HepG2 (cell line): ENCODE measurements at regions not wholly inside any gene's neighbourhood (a gene's known extent, or its start where the extent isn't known, plus 50 kb on each side); places are given as distances from the start of the nearest gene placed in this dataset.

Source experiments
- BRCA1 ChIP-seq: sonication (generic); formaldehyde crosslinking; IDR thresholded peaks from 2 replicates; pipeline ENCODE4 v1.4.0; 2020; ENCODE audit warnings: missing genetic modification reagents
- CREB1 ChIP-seq, 2 experiments: fragments of 450-650 bp in 1 of 2; IDR thresholded peaks; 2 replicates each; pipeline ENCODE4 v1.6.1; 2016 to 2017; ENCODE audit warnings: control low read depth in 1 of 2, mild to moderate bottlenecking in 1 of 2, missing compliant biosample characterization in 1 of 2, missing genetic modification characterization in 1 of 2
- CTCF ChIP-seq: sonication (generic); formaldehyde crosslinking; IDR thresholded peaks from 2 replicates; pipeline ENCODE4 v1.5.0; 2020; ENCODE audit warnings: mild to moderate bottlenecking, missing genetic modification reagents, moderate library complexity
- EP300 ChIP-seq, 3 experiments: sonication (generic) in 1 of 3; formaldehyde crosslinking in 1 of 3; IDR thresholded peaks; 2 replicates each; pipeline versions ENCODE4 v1.5.1 to v1.6.1; 2011 to 2020; ENCODE audit warnings: low read depth in 2 of 3, low read length in 2 of 3, borderline replicate concordance in 1 of 3, improper control_type of control experiment in 1 of 3, mild to moderate bottlenecking in 1 of 3, missing genetic modification reagents in 1 of 3, moderate library complexity in 1 of 3
- FOXO4 ChIP-seq: sonication (generic); formaldehyde crosslinking; conservative IDR thresholded peaks from 2 replicates; pipeline ENCODE4 v1.8.1; 2023; ENCODE audit warnings: missing genetic modification reagents
- GPN1 ChIP-seq: sonication (generic); formaldehyde crosslinking; IDR thresholded peaks from 2 replicates; pipeline ENCODE4 v1.5.1; 2020; ENCODE audit warnings: missing genetic modification reagents, borderline replicate concordance
- POLR2AphosphoS5 ChIP-seq: IDR thresholded peaks from 2 replicates; pipeline ENCODE4 v1.6.1; 2012; ENCODE audit warnings: low read depth, low read length
- RNF2 ChIP-seq: fragments of 450-650 bp; conservative IDR thresholded peaks from 2 replicates; pipeline ENCODE4 v1.6.1; 2016; ENCODE audit warnings: low read depth
- USF2 ChIP-seq, 2 experiments: sonication (generic) in 1 of 2; formaldehyde crosslinking in 1 of 2; IDR thresholded peaks; 2 replicates each; pipeline versions ENCODE4 v1.5.1 to v1.6.1; 2011 to 2020; ENCODE audit warnings: borderline replicate concordance in 1 of 2, low read depth in 1 of 2, low read length in 1 of 2, mild to moderate bottlenecking in 1 of 2, missing genetic modification reagents in 1 of 2, moderate library complexity in 1 of 2
- TF ChIP-seq, protein P1 (sequence below): IDR thresholded peaks from 2 replicates; pipeline ENCODE4 v1.6.1; 2012; ENCODE audit warnings: inconsistent platforms

GRCh38 chr1:78231894-78232293 is 186.1 kb downstream of the GIPC2 start:
- TF ChIP-seq, protein P1, sequence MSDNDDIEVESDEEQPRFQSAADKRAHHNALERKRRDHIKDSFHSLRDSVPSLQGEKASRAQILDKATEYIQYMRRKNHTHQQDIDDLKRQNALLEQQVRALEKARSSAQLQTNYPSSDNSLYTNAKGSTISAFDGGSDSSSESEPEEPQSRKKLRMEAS = no peak
- TF ChIP-seq GPN1 (CRISPR knock-in tag) = no peak
- TF ChIP-seq BRCA1 (CRISPR knock-in tag) = no peak
- TF ChIP-seq RNF2 = no peak
- TF ChIP-seq POLR2AphosphoS5 = no peak
- TF ChIP-seq CTCF (CRISPR knock-in tag) = no peak
- TF ChIP-seq EP300 (IDR thresholded peaks at IDR 0.05; ENCODE audit: low read depth in 2 of 2, low read length in 2 of 2) = no peak
- TF ChIP-seq EP300 (CRISPR knock-in tag; IDR thresholded peaks at IDR 0.05; ENCODE audit: borderline replicate concordance) = no peak
- TF ChIP-seq FOXO4 (CRISPR knock-in tag) = no peak
- no peak for TF ChIP-seq CREB1 (IDR thresholded peaks at IDR 0.05)
- no peak for TF ChIP-seq CREB1 (CRISPR knock-in tag; IDR thresholded peaks at IDR 0.05)
- TF ChIP-seq USF2 (IDR thresholded peaks at IDR 0.05; ENCODE audit: low read depth, low read length) = no peak
- TF ChIP-seq USF2 (CRISPR knock-in tag; IDR thresholded peaks at IDR 0.05; ENCODE audit: borderline replicate concordance) = no peak
